ENCODE measurements at regions not wholly inside any gene's neighbourhood (a gene's known extent, or its start where the extent isn't known, plus 50 kb on each side); places are given as distances from the start of the nearest gene placed in this dataset.
"Not testable (repeated sequence)": the region's sequence is repeated elsewhere in the genome, so short reads cannot be mapped to it uniquely, and the experiment has no call there.

DNA sequence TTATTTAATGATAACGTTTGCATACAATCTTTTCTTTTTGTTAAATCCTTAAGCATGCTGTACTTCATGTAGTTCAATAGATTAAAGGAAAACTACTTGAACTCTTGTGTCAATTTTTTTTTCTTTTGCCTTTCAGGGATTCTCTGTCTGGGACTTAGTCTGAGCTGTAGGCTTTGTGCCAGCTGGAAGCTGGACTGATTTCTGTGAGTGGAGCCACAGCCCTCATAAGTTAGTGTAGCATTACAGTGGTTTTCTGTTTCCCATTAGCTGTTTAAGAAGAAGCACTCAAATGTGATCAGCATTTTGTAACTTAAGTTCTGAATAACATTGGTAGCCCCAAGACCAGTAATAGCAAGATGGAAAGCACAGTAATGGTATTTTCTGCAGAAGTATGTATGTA is 330.6 kb upstream of the MEF2C start:
- no peak for DNase-seq (ENCODE audit: low read depth in 2 of 2)

DNA sequence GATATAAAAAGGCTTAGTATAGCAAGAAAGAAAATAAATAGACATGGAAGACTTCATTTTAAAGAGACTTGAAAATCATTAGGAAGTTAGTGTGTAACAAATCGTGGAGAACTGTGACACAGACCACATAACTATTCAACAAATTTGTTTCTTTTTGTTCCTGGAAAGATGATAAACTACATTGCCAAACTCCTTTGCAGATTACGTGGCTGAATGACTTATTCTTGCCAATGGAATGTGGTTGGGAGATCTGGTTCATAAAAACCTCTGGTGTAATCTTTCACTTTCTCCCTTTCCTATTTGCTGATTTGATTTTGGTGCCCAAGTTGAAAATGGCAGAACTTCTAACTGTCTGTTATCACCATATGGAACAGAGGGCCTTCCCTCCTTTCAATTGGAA is 328.9 kb upstream of the MEF2C start:
- DNase-seq (ENCODE audit: low read depth in 2 of 2), result no peak

- no peak for DNase-seq (ENCODE audit: low read depth in 2 of 2)
These were observed 325.8 kb upstream of the MEF2C start for GRCh38 chr5:89208811-89209210.

DNA sequence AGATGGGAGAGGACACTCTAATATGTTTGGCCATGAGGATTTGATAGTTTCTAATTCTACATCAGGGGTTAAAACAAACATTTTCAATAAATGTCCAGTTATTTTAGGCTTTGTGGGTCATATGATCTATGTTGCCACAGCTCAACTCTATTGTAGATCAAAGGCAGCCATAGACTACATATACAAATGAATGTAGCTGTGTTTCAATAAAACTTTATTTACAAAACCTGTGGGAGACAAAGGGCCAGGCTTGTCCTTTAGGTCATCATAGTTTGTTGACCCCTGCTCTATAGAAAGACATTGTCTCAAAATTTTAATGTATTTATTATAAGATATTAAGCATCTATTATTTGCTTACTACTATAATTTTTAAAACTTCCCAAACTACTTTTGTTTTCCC is 325.4 kb upstream of the MEF2C start:
- no peak for DNase-seq (ENCODE audit: low read depth in 2 of 2)

- DNase-seq (ENCODE audit: low read depth in 2 of 2), result no peak
These were observed 321.8 kb upstream of the MEF2C start for GRCh38 chr5:89204756-89205155.

DNA sequence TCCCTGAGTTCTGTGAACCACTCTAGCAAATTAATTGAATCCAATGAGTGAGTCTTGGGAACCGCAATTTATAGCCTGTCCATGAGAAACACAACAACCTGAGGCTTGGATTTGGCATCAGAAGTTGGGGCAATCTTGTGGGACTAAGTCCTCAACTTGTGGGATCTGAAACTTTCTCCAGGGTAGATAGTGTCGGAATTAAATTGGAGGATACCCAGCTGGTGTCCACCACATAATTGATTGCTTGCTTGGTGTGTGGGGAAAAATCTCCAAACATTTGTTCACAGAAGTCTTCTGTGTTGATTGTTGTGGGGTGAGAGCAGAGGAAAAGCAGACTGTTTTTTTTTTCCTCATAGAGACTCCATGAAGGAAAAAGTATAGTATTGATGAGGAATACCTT is 320.6 kb upstream of the MEF2C start:
- no peak for DNase-seq (ENCODE audit: low read depth in 2 of 2)

GRCh38 chr5:89200899-89201298 is 317.9 kb upstream of the MEF2C start:
- DNase-seq (ENCODE audit: low read depth in 2 of 2), result no peak

GRCh38 chr5:89199306-89199705 is 316.3 kb upstream of the MEF2C start:
- DNase-seq (ENCODE audit: low read depth in 2 of 2), result no peak

- DNase-seq (ENCODE audit: low read depth in 2 of 2), result no peak
These were observed 308.4 kb upstream of the MEF2C start for GRCh38 chr5:89191374-89191773.

DNA sequence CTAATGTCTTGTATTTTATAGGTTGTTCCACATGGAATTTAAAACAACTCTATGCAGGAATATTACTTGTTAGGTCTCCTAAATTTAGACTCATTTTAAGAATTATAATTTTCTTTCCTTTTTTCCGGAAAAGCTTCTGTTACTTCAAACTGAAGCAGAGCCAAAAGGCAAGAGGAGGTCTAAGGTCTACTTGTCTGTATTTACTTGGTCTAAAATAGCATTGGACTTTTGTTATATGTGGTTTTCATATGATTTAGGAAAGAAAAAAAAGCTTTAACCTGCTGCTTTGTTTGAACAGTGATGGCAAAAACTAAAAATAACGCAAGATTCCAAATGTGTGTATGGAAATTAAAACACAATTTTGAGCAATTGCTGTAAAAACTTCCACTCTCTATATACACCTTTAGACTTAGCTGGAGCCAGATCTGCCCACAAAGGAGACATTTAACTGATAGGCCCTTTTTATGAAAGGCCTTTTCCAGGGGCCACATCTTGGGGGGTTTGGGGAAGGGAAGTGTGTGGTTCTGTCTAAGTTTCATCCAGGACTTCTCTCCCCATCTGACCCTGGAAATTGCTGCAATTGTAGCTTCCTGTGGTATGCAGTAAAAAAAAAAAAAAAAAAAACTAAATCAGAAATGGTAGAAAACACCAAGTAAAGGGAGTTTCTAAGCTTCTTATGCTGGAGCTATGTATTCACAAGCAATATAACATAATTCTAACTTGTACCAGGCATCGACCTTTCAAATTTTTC is 307.7 kb upstream of the MEF2C start:
- no peak for DNase-seq (ENCODE audit: low read depth in 2 of 2)

DNA sequence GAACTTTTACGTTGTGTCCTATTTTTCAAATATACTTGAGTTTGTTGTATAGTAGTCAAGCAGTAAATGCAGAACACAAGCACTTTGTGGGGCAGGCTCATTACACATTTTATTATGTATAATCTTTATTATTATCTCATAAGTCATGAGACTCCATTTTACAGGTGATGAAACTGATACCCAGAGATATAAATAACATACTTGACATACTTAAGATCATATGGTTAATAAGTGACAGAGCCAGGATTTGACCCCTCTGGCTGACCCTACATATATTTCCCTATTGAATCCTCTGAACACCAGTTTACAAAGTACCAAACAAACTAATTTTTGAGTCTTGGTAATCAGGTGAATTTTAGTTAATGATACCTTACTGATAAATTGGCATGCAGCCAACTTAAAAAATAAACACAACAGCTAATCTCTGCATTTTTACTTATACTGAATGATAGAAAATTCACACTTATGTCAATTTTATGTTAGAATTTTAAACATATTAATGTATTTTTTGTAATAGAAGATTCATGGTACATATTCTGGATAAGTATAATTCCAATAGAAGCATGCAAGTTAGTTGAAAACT is 305.0 kb upstream of the MEF2C start:
- no peak for DNase-seq (ENCODE audit: low read depth in 2 of 2)

GRCh38 chr5:89187268-89187667 is 304.3 kb upstream of the MEF2C start:
- no peak for DNase-seq (ENCODE audit: low read depth in 2 of 2)

DNA sequence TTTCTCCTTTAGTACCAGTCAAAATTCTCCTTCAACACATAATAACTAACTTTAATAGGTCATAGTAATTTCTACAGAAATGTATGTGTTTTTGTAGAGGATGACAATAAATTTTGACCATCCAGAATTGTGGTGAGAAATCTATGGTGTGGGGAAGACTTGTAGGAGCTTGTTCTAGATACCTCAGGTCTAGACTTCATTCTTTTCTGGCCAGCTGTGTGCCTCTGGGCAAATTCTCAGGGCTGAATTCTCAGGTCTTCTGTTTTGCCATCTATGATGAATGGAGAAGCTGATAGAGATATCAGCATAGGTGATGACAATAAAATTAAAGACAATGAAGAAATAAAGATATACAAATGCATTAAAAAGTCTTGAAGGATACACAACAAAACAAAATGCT is 298.6 kb upstream of the MEF2C start:
- DNase-seq (ENCODE audit: low read depth in 2 of 2), result no peak

- no peak for DNase-seq (ENCODE audit: low read depth in 2 of 2)
These were observed 296.7 kb upstream of the MEF2C start for GRCh38 chr5:89179731-89180130.

GRCh38 chr5:89178541-89178940 is 295.6 kb upstream of the MEF2C start:
- DNase-seq (ENCODE audit: low read depth in 2 of 2), result no peak

GRCh38 chr5:89173528-89173927 is 290.5 kb upstream of the MEF2C start:
- DNase-seq (ENCODE audit: low read depth in 2 of 2), result no peak

DNA sequence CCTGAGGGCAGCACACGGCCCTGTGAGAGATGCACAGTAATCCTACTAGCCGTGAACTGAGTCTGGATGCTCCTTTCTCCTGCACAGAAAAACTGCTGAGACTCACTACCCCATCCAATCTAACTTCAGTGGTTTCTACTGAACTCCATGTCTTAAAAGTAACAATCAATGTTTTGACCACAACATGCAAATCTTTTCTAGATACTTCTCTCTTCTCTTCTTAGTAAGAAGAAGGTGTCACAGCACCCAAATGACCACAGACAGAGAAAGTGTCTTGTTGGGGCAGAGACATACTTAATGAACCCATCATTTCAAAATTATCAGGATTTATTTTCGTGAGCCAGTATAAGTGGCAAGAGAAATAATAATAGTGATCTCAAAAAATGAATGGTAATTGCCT is 285.8 kb upstream of the MEF2C start:
- no peak for DNase-seq (ENCODE audit: low read depth in 2 of 2)

- DNase-seq (ENCODE audit: low read depth in 2 of 2), result not testable (repeated sequence)
These were observed 281.7 kb upstream of the MEF2C start for GRCh38 chr5:89164703-89165102.

DNA sequence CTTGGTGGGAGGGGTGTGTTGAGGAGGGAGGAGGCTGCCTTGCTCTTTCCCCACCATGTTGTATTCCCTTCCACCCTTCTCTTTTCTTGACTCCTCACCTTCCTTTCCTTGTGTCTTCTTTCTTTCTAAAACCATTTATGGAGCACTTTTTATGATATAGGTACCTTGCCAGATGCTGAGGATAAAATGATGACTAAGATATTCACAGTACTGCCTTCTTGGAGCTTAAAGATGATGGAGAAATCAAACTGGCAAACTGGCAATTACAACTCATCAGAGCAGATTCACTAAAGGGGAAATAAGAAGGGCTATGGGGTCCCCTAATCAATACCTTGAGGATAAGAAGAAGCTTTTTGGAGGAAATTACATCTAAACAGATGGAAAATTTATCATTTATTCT is 273.2 kb upstream of the MEF2C start:
- DNase-seq (ENCODE audit: low read depth in 2 of 2), result no peak

DNA sequence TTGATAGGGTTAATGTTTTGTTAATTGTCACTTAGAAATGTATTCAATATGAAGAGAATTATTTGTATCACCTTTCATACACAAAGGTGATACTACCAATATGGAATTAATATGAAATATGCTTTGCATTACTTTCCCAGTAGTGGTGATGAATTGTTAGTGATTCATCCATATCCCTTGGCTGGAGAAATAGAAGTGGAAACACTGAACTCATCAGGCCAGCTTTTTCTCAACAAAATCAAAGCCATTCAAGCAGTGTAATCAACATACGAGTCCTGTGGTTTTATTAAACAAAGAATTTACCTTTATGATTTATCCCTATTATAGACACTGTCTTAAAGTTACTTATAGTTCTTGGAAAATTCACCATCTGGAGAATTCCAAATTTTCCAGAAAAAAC is 264.0 kb upstream of the MEF2C start:
- no peak for DNase-seq (ENCODE audit: low read depth in 2 of 2)

- no peak for DNase-seq (ENCODE audit: low read depth in 2 of 2)
These were observed 254.2 kb upstream of the MEF2C start for GRCh38 chr5:89137148-89137547.

- no peak for DNase-seq (ENCODE audit: low read depth in 2 of 2)
These were observed 251.0 kb upstream of the MEF2C start for GRCh38 chr5:89133975-89134374.

DNA sequence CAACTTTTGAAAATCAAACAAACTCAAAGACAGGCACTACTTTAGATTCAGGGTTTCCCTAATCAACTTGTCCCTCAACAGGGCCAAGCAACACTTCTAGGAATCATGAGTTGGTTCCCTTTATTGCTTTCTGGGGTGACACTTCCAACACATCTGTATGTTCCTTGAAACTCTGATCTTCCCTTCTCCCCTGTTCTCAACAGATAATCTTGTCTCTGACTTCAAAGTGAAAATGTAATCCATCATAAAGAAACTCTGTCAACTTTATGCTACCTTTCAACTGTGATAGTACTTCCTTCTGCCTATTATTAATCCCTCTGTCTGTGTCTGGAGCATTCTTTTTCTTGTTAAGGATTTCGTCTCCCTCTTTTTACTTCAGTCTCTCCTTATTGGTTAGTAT is 250.1 kb upstream of the MEF2C start:
- DNase-seq (ENCODE audit: low read depth in 2 of 2), result no peak

GRCh38 chr5:89130851-89131250 is 247.9 kb upstream of the MEF2C start:
- no peak for DNase-seq (ENCODE audit: low read depth in 2 of 2)

Data from activated CD8-positive, alpha-beta memory T cell treated with anti-CD3 and anti-CD28 coated beads for 4 hours (primary cell).